GM19395 (cell line): ENCODE measurements at regions not wholly inside any gene's neighbourhood (a gene's known extent, or its start where the extent isn't known, plus 50 kb on each side); places are given as distances from the start of the nearest gene placed in this dataset.

ENCODE experiments used
- ATAC-seq: cut with Tn5 transposase; IDR thresholded peaks from one replicate; pipeline ENCODE4 v1.9.1; 2021; ENCODE audit warnings: mild to moderate bottlenecking, moderate library complexity; ENCODE audit not compliant: unreplicated experiment

DNA sequence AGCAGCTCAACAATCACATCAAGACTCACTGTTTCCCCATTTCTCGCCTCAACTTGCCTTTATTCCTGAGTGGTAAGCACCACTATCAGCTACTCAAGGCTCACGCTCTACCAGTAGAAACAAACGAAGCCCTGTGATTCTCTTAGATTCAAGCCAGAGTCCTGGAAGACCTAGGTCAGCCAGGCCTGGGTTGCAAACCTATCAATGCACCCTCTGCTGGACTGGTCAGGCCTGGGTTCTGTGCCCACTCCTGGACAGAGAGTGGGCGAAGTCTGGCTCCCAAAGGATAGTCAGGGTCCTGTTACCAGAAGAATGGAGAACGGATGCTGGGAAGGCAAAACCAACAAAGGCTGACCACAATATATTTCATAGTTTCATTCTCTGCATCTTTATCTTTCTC, 308.4 kb downstream of the SHQ1 start:
- no peak for ATAC-seq

DNA sequence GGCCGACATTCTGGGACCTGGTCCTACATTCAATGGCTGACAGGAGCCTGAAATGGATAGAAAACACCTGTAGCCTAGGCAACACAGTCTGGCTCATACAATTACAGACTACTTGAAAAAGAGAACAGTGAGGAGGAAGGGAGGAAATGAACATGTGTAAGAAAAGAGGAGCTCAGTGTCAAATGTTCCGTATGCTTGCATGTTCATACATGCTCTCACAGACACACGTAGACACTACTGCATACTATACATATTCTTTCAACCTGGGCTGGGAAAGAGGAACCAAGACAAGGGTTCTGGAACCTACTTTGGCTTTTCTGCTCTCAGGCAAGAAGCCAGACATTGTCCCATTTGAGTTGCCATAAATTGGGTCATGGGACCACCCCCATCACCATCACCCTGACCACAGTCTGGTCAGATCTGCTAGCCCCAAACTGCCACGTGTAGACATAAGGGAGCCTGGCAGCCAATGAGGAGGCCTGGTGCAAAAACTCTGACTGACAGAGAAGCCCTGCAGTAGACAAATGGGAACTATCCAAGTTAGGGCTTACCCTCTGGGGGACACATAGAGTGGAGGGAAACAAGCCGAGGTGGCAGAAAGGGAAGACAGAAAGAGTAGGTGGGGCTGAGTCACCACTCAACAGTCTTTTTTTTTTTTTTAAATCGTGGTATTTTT, 310.0 kb downstream of the SHQ1 start:
- peak; percentile 63 for ATAC-seq

DNA sequence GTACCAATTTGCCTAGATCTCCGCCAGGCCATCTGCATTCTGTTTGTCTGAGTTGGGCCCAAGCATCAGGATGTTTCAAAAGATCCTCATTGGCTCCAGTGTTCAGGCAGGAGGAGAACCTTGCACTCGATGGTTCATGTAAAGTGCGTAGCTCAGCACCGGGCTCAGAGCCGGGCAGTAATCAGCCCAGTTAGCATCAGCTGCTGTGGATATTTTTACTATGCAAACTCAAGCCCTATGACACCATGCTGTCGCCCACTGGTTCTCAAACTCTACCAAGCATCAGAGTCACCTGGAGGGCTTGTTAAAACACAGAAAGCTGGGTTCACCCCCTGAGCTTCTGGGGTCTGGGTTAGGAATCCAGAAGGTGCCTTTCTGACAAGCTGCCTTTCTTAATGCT, 310.8 kb downstream of the SHQ1 start:
- no peak for ATAC-seq

DNA sequence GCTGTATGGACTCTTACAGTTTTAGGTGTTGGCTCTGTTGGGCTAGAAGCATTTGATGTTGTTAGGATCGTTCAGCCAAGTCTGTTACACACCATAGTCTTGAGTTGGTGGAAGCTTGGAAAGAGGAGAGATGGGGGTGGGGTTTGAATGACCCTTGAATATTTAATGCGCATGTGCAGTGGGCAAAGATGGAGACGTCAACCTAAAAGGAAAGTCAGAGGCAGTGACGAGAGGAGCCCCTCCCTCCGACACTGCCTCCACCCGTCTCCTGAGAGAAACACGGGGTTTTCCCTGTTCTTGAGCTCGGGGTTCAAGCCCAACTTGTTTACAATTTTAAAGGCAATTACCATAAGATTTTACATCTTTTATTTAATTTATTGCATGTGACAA, 311.4 kb downstream of the SHQ1 start:
- ATAC-seq: no peak

DNA sequence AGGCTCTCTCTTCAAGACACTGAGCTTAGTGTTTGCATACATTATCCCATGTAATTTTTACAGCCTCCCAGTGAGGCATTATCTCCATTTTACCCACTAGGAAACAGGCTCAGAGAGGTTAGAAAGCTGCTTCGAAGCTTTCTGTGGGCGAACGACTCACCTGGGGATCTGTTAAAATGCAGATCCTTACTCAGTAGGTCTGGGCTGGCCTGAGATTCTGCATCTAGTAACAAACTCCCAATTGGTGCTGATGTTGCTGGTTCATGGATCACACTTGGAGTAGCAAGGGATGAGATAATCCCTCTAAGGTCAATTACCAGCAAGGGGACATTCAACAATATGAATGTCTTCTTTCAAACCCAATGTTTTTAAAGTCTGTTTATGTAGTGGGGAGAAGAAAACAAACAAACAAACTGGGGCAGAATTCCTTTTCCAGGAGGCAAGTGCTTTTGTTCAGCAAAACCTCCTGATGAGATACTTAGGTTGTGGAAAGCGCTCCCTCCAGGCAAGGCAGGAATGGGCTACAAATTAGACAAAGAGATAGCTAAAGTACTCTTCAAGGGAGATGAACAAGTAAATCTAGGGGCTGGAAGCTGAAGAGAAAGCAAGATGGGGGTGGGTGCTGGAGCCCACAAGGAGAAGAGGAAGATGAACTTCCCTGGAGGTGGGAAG, 311.9 kb downstream of the SHQ1 start:
- ATAC-seq: no peak

DNA sequence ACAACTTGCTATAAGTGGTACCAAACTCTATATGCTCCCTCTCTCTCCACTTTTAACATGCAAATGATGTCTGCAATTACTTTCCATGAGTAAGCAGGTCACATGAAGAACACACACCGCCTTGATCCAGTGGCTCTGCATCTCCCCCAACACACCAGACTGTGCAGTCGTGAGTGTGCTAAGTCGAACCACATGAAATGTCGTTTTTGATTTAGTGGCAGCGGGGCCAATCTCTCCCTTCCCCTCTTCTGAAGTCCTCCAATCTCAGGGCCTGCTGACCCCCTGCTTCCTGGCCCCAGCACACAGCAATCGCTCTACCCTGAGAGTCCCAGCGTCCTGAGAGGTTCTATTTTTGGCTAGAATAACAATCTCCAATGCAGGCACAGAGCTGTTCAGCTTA, 312.5 kb downstream of the SHQ1 start:
- ATAC-seq: no peak

DNA sequence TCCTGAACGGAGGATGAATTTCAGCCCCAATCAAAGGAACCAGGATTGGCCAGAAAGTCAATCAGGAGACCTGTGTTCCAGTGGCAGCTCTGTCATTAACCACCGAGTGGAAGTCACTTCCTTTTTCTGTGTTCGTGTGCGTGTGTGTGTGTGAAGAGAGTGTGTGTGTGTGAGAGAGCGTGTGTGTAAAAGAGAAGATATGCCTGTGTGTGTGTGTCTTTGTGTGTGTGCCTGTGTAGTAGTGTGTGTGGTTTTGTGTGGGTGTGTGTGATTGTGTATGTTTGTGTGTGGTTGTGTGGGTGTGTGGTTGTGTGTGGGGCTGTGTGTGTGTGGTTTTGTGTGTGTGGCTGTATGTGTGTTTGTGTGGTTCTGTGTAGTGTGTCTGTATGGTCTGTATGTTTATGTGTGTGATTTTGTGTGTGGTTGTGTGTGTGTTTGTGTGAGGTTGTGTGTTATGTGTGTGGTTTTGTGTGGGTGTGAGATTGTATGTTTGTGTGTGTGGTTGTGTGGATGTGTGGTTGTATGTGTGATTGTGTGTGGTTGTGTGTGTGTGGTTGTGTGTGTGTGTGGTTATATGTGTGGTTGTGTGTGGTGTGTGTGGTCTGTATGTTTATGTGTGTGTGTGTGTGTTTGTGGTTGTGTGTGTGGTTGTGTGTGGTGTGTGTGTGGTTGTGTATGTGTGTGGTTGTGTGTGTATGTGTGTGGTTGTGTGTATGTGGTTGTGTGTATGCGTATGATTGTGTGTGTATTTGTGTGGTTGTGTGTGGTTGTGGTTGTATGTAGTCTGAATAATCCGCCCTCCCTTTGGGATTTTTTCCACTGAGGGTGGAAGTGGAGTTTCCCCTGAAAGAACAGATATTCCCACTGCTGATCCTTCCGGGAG, 314.4 kb downstream of the SHQ1 start:
- ATAC-seq: no peak

DNA sequence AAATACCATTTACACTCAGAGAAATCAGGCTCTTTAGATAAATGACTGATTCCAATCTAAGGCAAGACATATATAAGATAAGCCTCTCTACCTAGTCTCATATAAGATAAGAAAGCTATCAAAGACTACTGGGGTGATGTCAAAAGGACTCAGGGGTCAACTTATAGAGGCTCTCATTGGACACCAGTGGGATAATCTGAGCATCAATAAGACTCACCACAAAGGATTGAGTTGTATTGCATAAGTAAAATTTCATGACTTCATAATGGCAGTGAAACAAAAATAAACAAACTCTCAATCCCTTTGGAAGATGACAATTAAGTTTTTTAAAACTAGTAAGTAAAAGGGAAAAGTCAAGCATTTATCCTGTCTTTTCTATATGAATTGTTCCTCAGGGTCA, 317.8 kb downstream of the SHQ1 start:
- ATAC-seq: no peak

DNA sequence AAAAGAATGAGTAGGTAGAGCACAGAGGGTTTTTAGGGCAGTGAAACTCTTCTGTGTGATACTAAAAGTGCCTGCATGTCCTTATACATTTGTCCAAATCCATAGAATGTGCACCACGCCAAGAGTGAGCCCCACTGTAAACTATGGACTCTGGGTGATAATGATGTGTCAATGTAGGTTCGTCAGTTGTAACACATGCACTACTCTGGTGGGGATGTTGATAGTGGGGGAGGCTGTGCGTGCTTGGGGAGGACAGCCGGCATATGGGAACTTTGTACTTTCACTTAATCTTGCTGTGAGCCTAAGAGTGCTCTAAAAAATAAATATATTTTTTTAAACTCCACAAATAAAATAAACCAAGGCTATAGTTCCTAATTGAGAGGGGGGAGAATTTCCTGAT, 319.2 kb downstream of the SHQ1 start:
- ATAC-seq: no peak

DNA sequence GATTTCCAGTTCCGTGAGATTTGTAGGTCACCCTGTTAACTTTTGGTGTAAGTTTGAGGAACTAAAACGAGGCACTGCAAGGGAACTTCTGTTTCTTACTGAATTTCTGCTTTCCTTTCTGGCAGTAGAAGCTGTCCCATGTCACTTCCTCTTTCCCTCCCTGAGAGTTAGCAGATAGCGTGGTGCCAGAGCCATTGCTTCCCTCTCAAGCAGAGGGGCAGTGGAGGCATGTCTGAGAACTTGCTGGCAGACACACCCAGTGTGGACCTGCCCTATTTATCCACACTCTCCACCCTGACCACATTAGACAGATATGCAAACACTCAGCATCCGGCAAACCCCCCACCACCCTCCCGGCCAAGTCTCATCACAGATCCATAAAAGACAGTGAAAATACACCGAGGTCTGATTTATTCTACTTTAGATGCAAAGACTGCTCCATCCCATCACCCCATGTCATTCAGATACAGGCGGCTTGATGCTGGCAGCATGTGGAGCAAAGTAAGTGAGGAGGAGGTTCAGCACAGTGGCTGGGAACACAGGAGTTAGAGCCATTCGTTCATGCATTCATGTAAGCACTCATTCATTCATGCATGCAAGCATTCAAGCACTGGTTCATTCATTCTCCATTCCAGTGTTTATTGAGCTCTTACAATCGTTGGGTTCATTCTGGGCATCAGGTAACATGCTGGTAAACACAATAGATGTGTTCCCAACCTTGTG, 324.7 kb downstream of the SHQ1 start:
- peak; percentile 86 for ATAC-seq

DNA sequence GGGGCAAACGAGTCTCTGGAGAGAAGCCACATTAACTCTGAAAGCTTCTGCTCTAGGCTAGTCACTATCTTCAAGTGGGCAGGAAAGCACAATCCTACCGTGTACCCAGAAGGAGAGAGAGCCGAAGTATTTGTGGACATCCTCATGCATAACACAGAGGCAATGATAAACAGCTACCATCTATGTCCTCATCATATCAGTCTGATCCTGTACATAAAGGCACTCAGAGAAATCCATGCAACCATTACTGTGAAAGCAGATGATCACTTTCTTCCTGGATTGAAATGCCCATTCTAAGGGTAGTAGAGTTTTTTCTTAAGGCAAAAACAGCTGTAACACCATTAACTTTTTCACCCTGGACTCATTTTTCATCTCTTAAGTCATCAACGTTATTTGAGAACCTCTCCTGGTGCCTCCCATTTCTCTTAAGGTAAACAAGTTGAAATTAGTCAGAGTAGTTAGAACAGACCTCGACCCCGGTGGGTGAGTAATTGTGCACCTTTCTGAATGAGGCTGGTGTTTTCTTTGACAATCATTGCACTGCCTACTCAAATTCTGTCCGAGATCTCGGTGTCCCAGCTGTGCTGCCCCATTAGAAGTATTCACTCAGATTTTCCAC, 327.4 kb downstream of the SHQ1 start:
- ATAC-seq: peak; percentile 67

DNA sequence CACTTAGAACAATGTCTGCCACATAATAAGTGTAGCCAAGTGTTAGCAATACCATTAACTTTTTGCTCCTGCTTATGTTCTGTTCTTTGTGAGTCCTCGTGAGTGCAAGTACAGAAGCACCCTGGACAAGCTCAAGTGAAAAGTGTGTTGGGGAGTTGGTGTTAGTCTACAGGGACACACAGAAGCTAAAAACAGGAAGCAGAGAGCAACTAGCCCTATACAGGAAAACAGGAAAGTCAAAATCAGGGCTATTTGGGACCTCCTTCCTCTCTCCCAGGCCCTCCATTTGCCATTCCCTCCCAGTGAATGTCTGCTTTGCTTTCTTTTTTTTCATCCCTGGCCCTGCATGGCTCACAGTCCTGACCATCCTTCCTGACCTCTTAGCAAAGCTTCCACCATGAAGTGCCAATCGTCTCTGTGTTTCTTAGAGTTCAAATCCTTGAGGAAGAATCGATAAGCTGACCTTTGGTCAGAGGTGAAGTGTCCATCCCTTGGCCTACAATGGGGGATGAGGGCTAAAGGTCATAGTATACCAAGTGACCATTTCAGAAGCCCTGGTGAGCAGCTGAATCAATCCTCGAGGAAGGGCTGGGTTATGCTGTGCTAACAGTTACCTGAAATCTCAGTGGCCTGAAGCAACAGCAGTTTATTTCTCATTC, 328.2 kb downstream of the SHQ1 start:
- no peak for ATAC-seq

DNA sequence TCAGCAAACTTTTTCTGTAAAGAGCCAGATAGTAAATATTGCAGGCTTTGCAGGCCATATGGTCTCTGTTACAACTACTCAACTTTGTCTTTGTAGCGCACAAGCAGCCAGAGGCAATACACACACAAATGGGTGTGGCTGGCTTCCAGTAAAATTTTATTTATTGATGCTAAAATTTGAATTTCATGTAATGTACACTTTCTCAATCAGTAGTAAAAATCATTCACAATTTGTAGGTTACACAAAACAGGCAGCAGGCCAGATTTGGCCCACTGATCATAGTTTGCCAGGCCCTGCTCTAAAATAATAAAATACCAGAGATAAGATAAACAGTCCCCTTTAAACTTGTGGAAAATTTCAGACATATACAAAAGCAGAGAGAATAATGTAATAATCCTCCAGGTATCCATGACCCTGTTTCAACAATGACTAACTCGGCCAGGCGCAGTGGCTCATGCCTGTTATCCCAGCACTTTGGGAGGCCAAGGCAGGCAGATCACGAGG, 330.3 kb downstream of the SHQ1 start:
- no peak for ATAC-seq

DNA sequence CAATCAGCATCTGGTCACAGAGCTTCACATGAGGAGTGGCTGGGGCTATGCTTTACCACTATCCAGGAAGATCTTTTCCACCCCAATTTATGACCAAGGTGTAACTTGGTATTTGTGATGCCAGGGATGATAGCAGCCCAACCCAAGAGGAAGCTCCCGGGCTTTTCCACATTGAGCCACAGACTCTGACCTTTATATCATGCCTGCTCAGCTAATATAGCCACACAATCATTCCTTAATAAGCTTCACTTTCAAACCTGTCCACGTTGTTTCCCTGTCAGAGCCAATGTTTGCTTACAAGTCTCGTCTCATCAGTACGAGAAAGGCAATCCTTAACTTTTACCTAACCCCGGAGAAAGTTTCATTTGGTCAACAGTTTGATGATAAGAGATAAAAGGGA, 330.9 kb downstream of the SHQ1 start:
- no peak for ATAC-seq

DNA sequence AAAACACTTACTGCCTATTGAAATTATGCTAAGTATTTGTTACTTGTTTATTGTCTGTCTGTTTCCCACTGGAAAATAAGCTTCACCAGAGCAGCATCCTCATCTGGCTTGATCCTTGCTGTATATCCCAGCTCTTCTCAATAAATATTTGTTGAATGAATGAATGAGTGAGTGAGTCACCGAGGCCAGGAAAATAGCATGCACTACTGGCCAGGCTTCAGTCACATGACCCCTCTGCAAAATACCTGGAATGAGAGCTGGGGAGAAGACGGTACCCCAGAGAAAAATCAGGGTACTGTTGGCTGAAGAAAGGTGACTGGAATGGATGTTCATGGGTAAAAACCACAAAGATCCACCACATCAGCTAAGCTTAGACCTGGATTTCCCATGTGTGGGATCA, 331.9 kb downstream of the SHQ1 start:
- ATAC-seq: no peak

DNA sequence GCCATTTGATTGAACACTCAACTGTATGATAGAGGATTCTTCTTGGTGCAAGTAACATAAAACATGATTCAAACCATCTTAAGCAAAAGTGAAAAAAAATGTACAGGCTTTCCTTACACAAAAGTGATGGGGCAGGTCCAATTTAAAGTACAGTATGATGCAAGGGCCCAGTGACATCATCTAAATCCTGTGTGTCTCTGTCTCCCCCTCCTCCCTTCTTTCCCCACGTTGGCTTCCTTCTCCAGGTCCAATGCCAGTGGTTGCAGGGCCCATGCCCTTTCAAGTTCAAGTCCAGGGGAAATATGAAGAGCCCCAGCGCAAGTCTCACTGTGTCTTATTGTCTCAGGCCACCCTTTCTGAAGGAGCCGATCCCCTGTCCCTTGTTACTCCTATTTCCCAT, 332.3 kb downstream of the SHQ1 start:
- ATAC-seq: no peak

DNA sequence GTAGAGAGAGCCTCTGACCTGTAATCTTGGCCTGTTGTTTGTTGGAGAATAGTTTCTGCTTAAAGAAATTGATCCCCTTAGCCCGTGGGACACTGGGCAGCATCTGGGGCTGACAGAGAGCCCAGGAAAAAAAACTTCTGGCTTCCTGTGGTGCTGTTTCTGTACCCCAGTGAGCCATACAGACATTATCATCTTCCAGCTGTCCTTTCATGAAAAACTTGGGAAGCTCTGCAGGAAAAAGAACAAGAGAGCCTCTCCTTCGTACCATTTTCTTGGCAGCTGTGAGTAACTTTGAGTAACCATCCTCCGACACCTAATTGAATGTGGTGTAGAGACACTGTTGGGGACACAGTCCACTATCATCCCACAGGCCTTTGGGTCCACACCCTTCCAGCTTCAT, 333.0 kb downstream of the SHQ1 start:
- no peak for ATAC-seq

DNA sequence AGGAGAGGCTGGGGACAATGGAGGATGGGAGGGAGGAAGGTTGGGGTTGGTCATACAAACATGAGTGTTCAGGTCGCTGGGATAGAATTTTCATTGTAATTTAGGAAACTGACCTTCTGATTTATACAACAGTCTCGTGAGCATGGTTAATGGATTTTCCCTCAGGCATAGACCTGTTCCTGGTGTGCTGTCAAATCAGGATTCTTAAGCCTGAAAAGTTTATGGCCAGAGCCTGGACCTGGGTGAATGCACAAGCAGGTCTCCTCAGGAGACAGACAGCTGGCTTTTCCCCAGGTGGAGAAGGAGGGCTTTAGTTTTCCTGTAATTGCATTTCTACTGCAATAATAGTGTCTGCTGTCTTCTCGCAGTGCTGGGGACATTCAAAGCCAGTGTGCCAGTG, 338.0 kb downstream of the SHQ1 start:
- ATAC-seq: no peak

DNA sequence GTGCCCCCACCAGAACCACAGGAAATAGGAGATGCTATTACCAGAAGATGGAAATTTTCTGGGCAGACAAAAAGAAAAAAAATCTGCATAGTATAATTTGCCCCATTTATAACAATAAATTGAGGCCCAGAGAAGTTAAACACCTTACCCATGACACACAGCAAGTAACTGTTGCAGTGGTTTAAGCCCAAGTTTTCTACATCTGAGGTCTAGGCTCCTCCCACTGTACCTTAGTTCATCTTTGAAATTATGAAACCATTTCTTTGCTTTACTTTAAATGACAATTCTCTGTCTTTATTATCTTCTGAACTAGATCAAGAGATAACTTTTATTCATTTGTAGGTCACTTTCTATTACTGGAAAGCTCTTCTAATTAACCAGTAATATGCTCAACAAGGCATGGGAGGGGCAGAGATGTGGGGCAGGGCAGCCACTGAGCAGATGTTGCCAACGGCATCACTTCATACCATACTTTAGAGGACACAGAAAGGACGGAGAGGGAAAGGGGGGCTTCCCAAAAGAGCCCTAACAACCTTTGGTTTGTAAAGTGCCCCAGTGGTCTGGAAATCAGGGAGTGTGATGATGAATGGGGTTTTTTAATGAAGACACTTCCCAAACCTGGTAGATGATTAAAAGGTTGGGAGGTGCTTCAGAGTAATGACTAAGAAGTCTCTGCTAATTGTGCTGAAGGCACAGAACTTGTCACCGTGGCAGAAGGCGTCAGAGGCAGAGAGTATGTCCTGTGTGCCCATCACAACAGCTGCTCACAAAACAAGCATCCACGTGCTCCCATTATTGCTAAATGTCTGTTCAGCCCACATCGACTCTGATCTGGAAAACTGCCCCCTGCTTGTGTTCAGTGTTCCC, 342.5 kb downstream of the SHQ1 start:
- no peak for ATAC-seq
